Anterior cingulate cortex (tissue), 58 donors: ENCODE measurements at regions not wholly inside any gene's neighbourhood (a gene's known extent, or its start where the extent isn't known, plus 50 kb on each side); places are given as distances from the start of the nearest gene placed in this dataset.
"Not testable (repeated sequence)": the region's sequence is repeated elsewhere in the genome, so short reads cannot be mapped to it uniquely, and the experiment has no call there.

Source experiments
- DNase-seq, 58 donors: peaks; one replicate each; lab custom pipeline; 2025; lab: John Stamatoyannopoulos, UW

DNA sequence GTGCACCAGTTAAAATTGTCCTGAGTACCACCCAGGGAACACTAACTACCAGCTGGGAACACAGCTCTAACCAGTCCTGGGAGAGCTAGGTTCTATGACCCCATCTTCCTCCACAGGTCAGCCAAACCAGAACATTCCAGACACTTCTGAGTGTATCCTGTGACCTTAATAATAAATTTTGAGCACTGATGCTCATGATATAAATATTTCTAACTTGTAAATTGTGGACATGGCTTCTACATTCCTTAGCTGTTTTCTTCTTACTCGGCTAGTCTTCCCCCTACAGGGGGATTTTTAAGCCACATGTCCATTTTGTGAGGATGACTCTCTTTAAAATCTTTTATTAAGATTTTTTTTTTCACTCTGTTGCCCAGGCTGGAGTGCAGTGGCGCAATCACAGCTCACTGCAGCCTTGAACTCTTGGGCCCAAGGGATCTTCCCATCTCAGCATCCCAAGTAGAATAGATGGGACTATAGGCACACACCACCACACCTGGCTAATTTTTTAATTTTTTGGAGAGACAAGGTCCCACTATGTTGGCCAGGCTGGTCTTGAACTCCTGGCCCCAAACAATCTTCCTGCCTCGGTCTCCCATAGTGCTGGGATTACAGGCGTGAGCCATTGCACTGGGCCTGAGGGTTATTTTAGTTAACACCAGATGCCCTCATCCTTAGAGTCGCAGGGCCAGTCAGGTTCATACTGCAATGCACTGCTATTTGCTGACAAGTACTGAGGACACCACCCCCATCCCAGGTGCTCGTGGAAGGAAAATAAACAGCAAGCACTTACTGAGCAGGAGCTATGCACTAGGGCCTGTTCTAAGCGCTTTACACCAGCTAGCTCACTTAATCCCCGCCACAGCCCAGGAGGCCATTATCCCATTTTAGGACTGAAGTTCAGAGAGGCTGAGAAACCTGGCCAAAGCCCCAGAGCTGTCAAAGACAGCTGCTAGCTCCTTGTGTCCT lies 142.6 kb upstream of the NCOR2 start:
- DNase-seq = no peak

DNA sequence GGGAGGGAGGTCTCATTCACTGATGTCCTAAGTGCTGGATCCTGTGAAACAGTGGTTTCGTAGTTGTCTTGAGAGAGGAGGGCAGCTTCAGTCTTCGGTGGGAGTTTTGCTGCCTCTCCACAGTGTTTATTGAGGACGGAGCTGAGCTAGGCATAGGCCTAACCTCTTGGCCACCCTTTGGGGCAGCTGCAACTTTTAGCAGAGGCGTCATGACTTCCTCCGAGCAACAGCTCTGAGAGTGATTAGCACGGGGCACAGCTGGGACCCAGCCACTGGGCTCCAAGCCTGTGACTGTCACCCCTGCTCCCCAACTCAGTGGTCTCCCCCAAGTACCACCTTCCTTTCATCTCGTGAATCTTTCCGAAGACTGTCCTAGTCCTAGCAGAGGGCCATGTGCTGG lies 139.9 kb upstream of the NCOR2 start:
- no peak for DNase-seq

DNA sequence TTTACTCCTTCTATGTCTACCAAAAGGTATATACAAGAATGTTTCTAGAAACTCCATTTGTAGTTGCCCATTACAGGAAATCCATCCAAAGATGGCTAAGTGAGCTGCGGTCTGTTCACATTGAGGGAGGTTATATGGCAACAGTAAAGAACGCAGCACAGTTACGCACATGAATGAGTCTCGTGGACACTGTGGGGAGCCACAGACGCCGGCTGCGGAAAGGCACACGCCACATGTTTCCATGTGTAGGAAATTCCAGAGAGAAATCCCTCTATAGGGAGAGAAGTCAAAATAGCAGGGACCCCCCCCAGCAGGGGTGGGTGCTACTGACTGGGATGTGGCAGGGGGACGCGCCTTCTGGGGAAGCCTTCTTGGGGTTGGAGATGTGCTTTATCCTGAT lies 139.0 kb upstream of the NCOR2 start:
- no peak for DNase-seq

DNA sequence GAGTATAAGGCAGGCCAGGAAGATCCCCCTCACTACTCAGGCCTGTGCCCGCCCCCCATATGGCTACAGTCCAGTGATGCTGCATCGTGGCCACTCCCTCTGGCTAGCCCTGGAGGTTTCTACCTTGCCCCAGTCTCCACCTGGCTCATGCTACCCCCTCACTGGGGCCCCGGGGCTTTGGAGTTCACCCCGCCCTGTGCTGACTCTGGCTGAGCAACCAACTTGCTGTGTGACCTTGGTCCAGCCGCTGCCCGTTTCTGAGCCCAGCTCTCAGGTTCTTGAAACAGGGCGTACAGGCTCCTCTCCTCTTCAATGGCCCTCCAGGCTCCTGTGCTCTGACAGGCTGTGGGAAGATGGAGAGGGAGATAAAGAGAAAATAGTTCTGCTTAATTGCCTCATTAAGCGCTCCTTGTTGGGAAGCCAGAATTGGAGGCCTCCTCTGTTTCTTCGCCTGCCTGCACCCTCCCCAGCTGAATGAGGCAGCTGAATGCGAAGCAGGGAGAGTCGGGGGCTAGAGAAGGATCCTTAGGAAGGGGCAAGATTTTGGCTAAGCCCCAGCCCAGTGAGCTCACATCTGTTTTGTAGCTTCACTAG lies 138.2 kb upstream of the NCOR2 start:
- DNase-seq = peak in 2 of 58 donors; percentile 16 to 17

DNA sequence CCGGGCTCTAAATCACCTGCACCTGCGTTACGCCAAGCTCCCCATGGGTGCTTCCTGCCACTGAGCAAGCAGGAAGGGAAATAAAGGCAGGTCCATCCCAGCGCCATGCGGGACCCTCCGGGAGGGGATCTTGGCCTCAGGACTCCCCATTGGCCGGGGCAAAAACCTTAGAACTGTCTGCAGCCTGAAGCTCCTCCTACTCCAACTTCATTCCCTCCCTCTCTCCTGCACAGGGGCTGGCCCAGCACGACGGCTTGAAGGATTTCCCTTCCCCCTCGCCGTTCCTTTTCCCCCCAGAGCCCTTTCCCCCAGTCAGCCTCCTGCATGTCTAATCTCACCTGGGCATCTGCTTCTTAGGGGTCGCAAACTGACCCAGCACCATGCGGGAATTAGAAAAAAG lies 137.2 kb upstream of the NCOR2 start:
- DNase-seq = no peak

DNA sequence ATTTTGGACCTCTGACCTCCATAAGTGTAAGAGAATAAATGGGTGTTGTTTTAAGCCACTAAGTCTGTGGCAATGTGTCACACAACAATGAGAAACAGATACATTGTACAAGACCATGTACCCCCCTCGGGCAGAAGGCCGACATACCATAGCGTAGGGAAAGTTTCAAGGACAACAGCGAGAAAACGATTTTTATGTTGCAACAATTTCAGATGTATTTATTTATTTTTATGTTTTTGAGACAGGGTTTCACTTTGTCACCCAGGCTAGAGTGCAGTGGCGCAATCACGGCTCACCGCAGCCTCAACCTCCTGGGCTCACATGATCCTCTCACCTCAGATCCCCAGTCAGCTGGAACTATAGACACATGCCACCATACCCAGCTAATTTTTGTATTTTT lies 136.4 kb upstream of the NCOR2 start:
- no peak for DNase-seq

DNA sequence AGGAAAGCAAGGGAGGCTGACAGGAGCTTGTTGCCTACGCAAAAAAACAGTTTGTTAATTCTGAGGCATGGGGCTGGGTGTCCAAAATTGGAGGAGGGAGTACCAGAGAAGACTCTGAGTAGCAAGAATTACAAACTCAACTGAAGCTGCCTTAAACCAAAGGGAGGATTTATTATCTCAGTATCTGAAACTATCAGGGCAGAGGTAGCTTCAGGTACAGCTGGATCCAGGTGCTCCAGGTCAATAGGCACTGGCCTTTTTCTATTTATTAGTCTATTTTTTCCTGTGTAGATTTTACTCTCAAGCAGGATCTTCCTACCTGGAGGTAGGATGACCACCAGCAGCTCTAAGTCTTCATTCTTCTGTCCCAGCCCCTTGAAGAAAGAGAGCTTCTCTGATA lies 135.3 kb upstream of the NCOR2 start:
- DNase-seq = no peak

DNA sequence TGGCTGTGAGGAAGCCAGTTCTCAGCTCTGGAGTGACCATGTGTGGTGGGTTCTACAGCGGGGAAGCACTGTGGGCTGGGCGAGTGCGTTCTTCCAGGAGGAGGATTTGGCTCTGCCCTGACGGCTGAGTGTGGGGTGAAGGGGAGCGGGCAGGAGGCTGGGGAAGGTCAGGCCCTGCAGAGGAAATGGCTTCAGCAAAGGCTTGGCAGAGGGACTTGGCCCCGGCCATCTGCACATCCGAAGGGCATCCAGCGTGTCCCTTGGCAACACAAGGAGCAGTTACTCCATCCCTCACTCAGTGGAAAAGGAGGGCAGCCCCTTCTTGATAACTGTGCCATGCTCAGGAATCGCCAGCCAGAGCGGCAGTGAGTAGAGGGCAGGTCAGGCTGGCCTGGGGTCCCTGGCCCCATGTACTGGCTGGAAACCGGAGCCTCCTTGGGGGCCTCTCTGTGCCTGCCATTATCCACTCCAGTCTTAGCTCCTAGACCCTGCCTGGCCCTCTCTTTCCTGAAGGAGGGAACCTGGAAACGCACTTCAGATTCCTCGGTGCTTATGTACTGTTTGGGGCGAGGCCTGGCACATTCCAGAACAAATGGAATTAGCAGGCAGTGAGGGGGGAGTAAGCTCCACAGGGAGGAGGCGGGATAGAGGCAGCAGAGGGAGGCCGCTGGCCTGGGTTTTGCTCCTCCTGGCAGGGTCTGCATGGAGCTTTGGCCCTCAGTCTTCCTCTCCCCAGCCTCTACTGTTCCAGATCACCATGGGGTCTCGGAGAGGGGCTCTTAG lies 133.6 kb upstream of the NCOR2 start:
- DNase-seq = peak in 20 of 58 donors; percentile 17 to 65 (median 34)

DNA sequence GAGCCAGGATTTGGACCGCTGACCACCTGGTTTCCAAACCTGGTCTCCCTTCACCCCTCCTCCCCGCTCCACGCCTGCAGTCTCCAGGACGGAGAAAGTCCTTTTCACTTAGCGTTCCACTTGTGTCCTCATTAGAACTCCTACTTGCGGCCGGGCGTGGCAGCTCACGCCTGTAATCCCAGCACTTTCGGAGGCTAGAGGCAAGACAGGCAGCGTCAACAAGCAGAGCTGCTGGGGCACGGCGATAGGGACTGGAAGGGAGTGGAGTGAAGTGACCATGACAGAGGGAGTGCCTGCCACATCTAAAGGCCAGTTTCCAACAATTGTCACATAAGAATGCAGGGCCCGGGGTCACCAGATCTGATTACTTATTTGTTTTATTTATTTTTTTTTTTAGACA lies 132.5 kb upstream of the NCOR2 start:
- no peak for DNase-seq

DNA sequence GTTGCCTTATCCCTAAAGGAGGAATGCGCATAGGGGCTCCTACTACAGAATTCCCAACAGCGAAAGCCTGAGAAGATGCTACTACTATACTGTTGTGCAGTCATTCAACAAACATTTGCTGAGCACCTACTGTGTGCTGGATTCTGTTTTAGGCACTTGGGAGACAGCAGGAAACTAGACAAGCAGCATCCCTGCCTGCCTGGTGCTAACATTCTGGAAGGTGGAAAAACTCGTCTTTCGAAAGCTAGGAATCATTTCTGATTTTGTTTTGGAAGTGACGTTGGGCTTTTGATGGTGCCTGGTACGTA lies 131.5 kb upstream of the NCOR2 start:
- DNase-seq = no peak

DNA sequence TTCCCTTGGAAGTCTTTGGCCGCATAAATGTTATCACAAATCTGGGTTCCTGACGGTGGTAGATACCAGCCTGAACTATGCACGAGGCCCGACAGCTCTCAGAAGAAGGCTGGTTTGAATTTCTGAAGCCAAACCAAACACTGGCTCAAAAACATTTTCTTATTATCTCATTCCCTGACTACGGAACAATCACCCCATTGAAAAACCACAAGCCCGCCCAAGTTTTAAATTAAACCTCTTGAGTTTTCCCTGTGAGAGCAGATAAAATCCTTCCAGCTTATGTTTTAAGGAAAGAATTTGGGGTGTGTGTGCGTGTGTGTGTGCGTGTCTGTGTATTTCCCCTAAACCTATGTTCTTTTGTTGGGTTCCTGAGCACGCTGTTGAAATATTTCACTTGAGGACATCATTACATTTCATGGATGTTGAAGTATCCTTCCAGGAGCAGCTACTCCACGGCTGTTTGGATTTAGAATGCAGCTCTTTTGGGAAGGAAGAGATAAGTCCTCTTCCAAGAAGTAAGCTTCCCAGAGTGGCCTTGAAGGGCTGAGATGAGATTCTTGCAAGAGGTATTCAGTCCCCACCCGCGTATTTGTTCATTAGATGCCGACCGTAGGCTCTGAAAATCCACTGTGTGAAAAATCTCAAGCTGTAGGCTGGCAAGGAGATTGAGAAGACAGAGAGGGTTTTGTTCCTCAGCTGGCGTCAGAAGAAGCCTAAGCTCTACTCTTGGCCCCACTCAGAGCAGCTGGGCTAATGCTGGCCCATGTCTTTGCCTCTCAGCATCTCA lies 131.0 kb upstream of the NCOR2 start:
- peak in 26 of 58 donors; percentile 5 to 76 (median 42) for DNase-seq

DNA sequence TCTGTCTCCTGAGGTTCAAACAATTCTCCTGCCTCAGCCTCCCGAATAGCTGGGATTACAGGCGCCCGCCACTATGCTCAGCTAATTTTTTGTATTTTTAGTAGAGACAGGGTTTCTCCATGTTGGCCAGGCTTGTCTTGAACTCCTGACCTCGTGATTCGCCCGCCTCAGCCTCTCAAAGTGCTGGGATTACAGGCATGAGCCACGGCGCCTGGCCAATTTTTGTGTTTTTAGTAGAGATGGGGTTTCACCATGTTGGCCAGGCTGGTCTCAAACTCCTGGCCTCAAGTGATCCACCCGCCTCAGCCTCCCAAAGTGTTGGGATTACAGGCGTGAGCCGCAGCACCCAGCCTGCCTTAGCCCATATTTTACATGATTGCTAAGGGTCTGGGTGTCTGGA lies 130.3 kb upstream of the NCOR2 start:
- DNase-seq = not testable (repeated sequence)

DNA sequence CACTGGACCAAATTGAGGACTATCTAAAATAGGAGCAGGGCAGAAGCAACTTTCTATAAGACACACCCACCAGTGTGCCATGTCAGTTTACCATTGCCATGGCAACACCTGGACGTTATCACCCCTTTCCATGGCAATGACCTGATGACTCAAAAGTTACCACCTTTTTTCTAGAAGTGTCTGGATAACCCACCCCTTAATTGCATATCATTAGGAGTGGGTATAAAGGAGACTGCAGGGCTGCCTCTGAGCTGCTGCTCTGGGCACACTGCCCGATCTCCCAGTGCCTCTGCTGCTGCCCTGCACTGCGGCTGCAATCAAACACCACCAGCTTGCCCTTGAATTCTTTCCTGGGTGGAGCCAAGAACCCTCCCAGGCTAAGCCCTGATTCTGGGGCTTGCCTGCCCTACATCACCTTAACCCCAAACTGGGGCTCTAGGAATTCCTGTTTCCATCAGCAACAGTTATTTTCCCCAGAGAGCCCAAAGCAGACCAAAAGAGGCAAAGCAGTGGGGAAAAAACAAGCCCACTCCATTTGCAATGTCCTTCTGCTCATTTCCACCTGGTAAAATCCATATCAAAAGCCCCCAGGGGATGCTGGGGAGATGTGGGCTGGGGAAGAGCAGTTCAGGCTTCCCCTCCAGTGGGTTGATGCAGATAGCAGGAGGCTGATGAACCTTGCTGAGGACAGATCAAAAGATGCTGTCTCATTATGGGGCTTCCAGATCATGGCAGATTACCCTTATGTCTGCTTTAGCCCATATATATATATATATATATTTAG lies 129.5 kb upstream of the NCOR2 start:
- peak in 9 of 58 donors; percentile 17 to 52 (median 29) for DNase-seq

DNA sequence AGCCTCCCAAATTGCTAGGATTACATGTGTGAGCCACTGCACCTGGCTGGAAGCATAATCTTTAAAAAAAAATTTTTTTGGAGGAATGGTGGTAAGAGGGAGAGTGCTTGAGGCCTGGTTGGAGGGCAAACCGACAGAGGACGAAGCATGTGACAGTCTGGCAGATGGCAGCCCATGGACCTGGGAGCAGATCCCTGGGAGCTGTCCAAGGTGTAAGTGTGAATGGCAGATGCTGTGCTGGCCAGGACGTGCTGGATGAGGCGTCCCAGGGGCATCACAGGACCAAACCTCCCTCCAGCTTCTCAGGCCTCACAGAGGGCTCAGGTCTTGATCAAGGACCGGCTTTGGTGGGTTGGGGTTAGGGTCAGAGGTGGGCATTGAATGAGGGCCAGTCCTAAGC lies 128.4 kb upstream of the NCOR2 start:
- DNase-seq = no peak

DNA sequence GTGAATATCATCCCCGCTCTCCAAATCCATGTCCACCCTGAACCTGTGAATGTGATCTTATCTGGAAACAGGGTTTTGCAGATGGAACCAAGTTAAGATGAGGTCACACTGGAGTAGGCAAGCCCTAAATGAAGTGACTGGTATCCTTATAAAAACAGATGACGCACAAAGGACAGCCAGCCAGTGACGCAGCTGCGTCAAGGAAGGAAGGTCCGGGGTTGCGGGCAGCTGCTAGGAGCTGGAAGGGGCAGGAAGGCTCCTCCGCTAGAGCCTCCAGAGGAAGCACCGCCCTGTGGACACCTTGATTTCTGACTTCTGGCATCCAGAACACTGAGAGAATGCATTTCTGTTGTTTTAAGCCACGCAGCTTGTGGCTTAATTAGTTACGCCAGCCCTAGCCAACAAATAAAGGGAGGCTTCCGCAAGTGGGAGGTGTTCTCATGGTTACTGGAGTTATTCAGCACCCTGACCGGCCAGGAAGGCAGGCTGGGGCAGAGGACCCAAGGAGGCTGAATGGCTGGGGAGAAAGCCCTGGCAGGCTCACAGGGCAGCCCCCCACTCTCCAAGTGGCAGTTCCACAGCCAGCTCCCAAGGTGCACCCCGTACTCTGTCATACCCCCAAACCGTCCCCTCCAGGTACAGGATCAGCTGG lies 127.6 kb upstream of the NCOR2 start:
- DNase-seq = no peak

DNA sequence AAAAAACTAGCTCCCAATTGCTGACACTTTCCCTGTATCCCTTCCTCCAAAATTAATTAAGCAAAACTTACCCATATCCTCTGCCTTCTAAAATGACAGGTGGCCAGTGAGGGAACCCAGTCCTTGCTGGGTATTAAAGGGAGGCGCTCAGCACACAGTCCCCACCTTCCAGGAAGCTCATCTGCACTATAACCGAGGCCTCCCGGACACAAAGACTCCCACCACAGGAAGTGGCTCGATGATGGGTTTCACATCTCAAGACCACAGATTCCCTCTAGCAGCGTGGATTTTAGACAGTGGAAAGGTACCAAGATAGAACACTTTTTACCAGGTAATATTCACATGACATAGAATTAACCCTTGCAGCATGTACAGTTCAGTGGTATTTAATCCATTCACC lies 126.8 kb upstream of the NCOR2 start:
- DNase-seq = no peak

DNA sequence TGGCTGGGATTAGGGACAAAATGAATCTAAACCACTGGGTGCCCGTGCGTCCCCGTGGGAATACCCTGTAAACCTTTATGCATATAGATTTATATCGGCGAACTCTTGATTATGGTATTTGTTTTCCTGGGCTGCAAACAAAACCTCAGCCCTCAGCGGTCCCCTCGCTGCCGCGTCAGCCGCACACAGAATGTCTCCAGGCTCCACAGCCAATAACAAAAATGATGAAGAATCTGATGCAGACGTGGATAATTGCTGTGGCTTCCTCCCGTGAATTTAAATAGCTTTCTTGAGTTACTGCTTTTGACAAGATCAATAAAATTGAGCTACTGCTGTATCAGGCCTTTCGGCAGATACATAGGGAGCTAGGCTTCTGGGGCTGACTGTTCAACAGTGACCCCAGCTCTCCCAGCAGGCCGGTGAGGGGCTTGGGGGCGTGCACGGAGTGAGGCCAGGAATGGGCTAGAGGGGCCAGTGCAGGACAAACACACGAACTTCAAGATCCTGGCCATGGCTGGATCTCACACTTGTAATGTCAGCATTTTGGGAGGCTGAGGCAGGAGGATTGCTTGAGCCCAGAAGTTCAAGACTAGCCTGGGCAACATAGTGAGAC lies 125.8 kb upstream of the NCOR2 start:
- DNase-seq = no peak

DNA sequence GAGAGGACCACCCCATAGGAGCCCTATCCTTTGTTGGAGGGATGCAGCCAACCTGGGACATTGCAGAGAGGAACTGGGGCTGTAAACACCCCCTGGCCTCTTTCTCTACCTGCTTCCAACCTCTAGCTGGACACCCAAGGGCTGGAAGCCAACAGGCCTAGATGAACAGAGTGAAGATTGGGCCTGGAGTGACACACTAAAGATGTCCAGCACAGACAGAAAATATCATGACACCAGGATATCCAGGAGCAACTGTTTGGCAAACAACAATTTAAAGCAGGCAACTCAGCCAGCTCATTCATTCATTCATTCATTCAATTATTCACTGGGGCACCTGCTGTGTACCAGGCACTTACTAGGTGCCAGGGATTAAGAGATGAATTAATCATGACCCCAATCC lies 125.0 kb upstream of the NCOR2 start:
- no peak for DNase-seq

DNA sequence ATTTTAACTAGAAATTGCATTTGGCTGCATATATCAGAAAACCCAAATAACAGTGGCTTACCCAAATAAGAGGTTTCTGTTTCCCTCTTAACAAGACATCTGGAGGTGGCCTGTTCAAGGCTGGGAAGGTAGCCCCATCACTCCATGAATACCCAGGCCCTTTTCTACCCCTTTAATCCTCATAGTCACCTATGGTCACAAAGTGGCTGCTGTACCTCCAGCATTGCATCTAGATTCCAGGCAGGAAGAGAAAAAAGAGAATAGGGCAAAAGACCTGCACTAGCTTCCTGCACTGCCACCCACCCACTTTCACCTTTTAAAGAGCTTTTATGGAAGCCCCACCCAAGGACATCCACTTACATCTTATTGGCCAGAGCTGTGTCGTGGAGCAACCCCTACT lies 124.0 kb upstream of the NCOR2 start:
- DNase-seq = no peak
